ENCODE measurements at regions not wholly inside any gene's neighbourhood (a gene's known extent, or its start where the extent isn't known, plus 50 kb on each side); places are given as distances from the start of the nearest gene placed in this dataset.
"Not testable (repeated sequence)": the region's sequence is repeated elsewhere in the genome, so short reads cannot be mapped to it uniquely, and the experiment has no call there.

- no peak for DNase-seq
Measured at GRCh38 chr10:90286941-90287340, 570.9 kb downstream of the HTR7 start.

- no peak for DNase-seq
Measured at GRCh38 chr10:90288391-90288933, 569.4 kb downstream of the HTR7 start.

GRCh38 chr10:90289037-90289436 lies 568.8 kb downstream of the HTR7 start:
- DNase-seq = no peak

GRCh38 chr10:90293616-90294015 lies 564.2 kb downstream of the HTR7 start:
- DNase-seq = no peak

GRCh38 chr10:90294821-90295540 lies 562.9 kb downstream of the HTR7 start:
- DNase-seq = not testable (repeated sequence)

GRCh38 chr10:90302031-90302430 lies 555.8 kb downstream of the HTR7 start:
- DNase-seq = not testable (repeated sequence)

GRCh38 chr10:90302758-90303481 lies 554.9 kb downstream of the HTR7 start:
- DNase-seq = no peak

GRCh38 chr10:90304533-90304932 lies 553.3 kb downstream of the HTR7 start:
- DNase-seq = no peak

GRCh38 chr10:90306187-90306586 lies 551.7 kb downstream of the HTR7 start:
- DNase-seq = no peak

- no peak for DNase-seq
Measured at GRCh38 chr10:90308223-90308622, 549.6 kb downstream of the HTR7 start.

GRCh38 chr10:90313576-90314325 lies 544.1 kb downstream of the HTR7 start:
- no peak for DNase-seq

GRCh38 chr10:90314718-90315117 lies 543.1 kb downstream of the HTR7 start:
- DNase-seq = no peak

- DNase-seq = no peak
Measured at GRCh38 chr10:90317172-90317571, 540.7 kb downstream of the HTR7 start.

GRCh38 chr10:90318659-90319058 lies 539.2 kb downstream of the HTR7 start:
- no peak for DNase-seq

GRCh38 chr10:90319188-90319914 lies 538.5 kb downstream of the HTR7 start:
- DNase-seq = no peak

GRCh38 chr10:90321132-90321816 lies 536.6 kb downstream of the HTR7 start:
- no peak for DNase-seq

- DNase-seq = no peak
Measured at GRCh38 chr10:90326498-90327267, 531.2 kb downstream of the HTR7 start.

- DNase-seq = no peak
Measured at GRCh38 chr10:90327611-90328010, 530.2 kb downstream of the HTR7 start.

- DNase-seq = no peak
Measured at GRCh38 chr10:90328459-90328858, 529.4 kb downstream of the HTR7 start.

GRCh38 chr10:90328896-90329295 lies 528.9 kb downstream of the HTR7 start:
- DNase-seq = no peak

GRCh38 chr10:90337316-90337715 lies 520.5 kb downstream of the HTR7 start:
- DNase-seq = no peak

Data from hematopoietic multipotent progenitor cell treated with erythropoietin and hydrocortisone succinate and interleukin-3 and kit ligand, for 8 days (in vitro differentiated cells).